ENCODE measurements at regions not wholly inside any gene's neighbourhood (a gene's known extent, or its start where the extent isn't known, plus 50 kb on each side); places are given as distances from the start of the nearest gene placed in this dataset.

DNA sequence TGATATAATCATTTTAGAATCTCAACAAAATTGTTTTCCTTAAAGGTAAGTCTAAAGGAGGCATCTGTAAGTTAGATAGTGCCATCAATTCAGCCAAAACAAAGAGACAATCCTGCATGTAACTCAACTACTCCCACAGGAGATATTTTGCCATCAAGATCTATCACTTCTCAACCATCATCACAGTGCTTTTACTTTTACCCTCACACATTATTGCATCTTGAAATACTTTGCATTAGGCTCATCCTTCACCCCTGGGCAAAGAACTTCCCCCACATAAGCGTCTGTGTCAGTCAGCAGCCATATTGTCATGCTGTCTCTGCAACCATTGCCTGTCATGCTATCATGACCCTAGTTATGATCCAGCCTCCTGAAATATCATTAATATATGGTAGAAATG is 54.9 kb upstream of the NLGN1 start:
- Histone ChIP-seq H3K27ac (no peak overlapping the region), H3K27me3 (no peaks in the 10 kb centered on the region), H3K9me3 (no peaks in the 10 kb centered on the region), H3K36me3 (ENCODE audit: low read depth, missing control alignments) (no peaks in the 10 kb centered on the region), H3K4me3 (no peak overlapping the region), H3K4me1 (no peaks in the 10 kb centered on the region)
- DNase-seq, result no peak
- WGBS, 2 donors, result 91 to 95% methylated on average over 1 of the region's 1 CpG
- no peak for TF ChIP-seq POLR2A (IDR thresholded peaks at IDR 0.05)
- intact Hi-C loops (cut with DNase I; ENCODE audit: low total_unique reads), result no loop called here

DNA sequence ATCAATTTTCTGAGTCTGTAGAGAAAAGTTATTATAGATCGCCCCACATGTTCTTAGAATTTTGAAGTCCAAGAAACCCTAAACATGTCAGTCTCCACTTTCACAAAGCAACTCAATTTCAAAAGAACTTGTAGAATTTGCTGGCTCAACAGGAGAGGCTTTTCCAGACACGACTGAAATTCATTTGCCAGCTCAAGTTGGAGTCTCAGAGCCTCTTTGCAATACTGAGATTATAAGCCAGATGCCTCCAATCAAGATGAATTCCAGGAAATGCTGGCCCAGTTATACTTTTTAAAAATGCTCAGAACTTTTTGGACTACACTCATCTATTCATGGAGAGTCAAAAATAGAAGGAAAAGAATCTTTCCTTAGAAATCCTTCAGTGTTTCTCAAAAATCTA is 56.9 kb upstream of the NLGN1 start:
- H3K36me3 ChIP-seq (ENCODE audit: low read depth, missing control alignments), result no peaks in the 10 kb centered on the region
- H3K4me3 ChIP-seq, result no peak overlapping the region
- intact Hi-C loops (cut with DNase I; ENCODE audit: low total_unique reads), result no loop called here
- no peak for TF ChIP-seq POLR2A (IDR thresholded peaks at IDR 0.05)
- TF ChIP-seq, protein P1, sequence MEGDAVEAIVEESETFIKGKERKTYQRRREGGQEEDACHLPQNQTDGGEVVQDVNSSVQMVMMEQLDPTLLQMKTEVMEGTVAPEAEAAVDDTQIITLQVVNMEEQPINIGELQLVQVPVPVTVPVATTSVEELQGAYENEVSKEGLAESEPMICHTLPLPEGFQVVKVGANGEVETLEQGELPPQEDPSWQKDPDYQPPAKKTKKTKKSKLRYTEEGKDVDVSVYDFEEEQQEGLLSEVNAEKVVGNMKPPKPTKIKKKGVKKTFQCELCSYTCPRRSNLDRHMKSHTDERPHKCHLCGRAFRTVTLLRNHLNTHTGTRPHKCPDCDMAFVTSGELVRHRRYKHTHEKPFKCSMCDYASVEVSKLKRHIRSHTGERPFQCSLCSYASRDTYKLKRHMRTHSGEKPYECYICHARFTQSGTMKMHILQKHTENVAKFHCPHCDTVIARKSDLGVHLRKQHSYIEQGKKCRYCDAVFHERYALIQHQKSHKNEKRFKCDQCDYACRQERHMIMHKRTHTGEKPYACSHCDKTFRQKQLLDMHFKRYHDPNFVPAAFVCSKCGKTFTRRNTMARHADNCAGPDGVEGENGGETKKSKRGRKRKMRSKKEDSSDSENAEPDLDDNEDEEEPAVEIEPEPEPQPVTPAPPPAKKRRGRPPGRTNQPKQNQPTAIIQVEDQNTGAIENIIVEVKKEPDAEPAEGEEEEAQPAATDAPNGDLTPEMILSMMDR (IDR thresholded peaks at IDR 0.05), result no peak
- H3K9me3 ChIP-seq, result no peaks in the 10 kb centered on the region
- WGBS, 2 donors, result 57% methylated on average over 2 of the region's 2 CpGs
- no peaks in the 10 kb centered on the region for H3K4me1 ChIP-seq
- no peak for DNase-seq
- H3K27me3 ChIP-seq, result no peaks in the 10 kb centered on the region
- no peak overlapping the region for H3K27ac ChIP-seq

DNA sequence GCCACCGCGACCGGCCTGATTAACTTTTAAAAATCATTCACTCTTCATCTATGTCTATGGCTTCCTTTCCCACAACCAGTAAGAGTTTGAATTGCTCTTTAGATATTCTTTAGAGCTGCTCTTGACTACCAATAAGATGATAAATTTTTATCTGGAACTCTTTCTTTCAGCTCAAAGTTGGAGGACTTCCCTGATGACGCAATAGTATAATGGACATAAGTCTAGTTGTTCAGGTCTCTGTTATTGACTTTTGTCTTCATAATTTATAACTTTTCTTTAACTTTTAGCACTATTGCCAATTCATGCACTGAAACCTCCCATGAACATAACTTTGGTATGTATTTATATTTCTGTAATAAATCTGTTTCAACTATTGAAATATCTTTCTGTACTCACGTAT is 61.3 kb upstream of the NLGN1 start:
- Histone ChIP-seq H3K36me3 (ENCODE audit: low read depth, missing control alignments) (no peaks in the 10 kb centered on the region), H3K9me3 (no peaks in the 10 kb centered on the region), H3K4me3 (peak overlapping the region in 1 of 2 donors; percentile 11), H3K27me3 (no peaks in the 10 kb centered on the region), H3K4me1 (no peaks in the 10 kb centered on the region), H3K27ac (no peak overlapping the region)
- DNase-seq, result no peak
- 60 to 69% methylated on average over 5 of the region's 5 CpGs for WGBS, 2 donors
- TF ChIP-seq, protein P1 (IDR thresholded peaks at IDR 0.05), result no peak
- no peak for TF ChIP-seq POLR2A (IDR thresholded peaks at IDR 0.05)
- intact Hi-C loops (cut with DNase I; ENCODE audit: low total_unique reads), result no loop called here

DNA sequence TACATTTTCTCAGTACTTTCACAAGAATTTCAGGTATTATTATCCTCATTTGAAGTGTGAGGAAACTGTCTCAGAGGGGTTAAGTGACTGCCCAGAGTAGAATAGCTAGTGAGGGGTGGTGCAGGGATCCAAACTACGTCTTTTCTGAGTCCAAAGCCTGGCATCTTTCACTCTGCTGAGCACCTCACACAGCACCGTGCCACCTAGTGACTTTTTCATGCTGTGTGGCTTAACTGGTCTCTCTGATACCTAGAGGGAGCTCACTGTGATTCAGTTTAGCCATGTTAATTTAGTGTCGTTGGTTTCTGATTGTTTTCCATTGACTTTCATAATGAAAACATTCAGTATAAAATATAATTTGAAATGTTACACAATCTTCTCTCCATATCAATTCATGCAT is 91.4 kb upstream of the NLGN1 start:
- no peak overlapping the region for H3K4me3 ChIP-seq
- no peaks in the 10 kb centered on the region for H3K27me3 ChIP-seq
- H3K9me3 ChIP-seq, result no peaks in the 10 kb centered on the region
- H3K4me1 ChIP-seq, result no peaks in the 10 kb centered on the region
- H3K27ac ChIP-seq, result no peak overlapping the region
- no peak for DNase-seq
- TF ChIP-seq POLR2A (IDR thresholded peaks at IDR 0.05), result no peak
- TF ChIP-seq, protein P1 (IDR thresholded peaks at IDR 0.05), result no peak
- H3K36me3 ChIP-seq (ENCODE audit: low read depth, missing control alignments), result no peaks in the 10 kb centered on the region
- 38 to 48% methylated on average over 3 of the region's 3 CpGs for WGBS, 2 donors
- intact Hi-C loops (cut with DNase I; ENCODE audit: low total_unique reads), result no loop called here

DNA sequence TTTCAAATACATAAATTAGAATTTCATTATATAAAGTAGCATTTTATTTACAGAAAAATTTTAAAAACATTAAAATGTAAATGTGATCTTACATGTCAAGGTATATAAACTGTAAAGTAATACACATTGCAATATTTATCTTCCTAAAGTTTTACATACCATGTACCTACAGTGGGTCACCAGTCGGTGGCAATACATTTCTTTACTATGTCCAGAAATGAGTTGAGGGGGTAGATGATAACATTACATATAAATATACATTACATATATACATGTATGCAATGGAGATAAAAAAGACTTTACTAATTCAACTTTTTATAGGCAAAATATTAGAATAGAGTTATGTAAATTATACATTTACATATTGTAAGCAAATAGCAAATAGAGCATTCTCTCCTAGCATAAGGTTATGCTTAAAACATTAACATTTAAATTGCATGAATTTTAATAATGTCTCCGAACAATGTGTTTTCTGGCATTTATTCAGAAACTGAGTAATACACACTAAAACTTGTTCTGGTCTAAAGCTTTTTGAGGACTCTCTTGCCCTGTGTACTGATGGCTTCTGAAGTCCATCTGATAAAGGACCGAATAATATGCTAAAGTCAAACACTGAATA is 93.3 kb upstream of the NLGN1 start:
- no peaks in the 10 kb centered on the region for H3K9me3 ChIP-seq
- no peak overlapping the region for H3K4me3 ChIP-seq
- no peaks in the 10 kb centered on the region for H3K4me1 ChIP-seq
- DNase-seq, result no peak
- no peaks in the 10 kb centered on the region for H3K27me3 ChIP-seq
- H3K27ac ChIP-seq, result no peak overlapping the region
- no peaks in the 10 kb centered on the region for H3K36me3 ChIP-seq (ENCODE audit: low read depth, missing control alignments)
- TF ChIP-seq, protein P1 (IDR thresholded peaks at IDR 0.05), result no peak
- TF ChIP-seq POLR2A (IDR thresholded peaks at IDR 0.05), result no peak
- 68 to 85% methylated on average over 3 of the region's 3 CpGs for WGBS, 2 donors
- intact Hi-C loops (cut with DNase I; ENCODE audit: low total_unique reads), result no loop called here

Measured in testis (tissue), 2 donors.